ENCODE measurements at regions not wholly inside any gene's neighbourhood (a gene's known extent, or its start where the extent isn't known, plus 50 kb on each side); places are given as distances from the start of the nearest gene placed in this dataset.

GRCh38 chr1:114336360-114336759 lies 174.6 kb downstream of the TRIM33 start:
- TF ChIP-seq, protein P1, sequence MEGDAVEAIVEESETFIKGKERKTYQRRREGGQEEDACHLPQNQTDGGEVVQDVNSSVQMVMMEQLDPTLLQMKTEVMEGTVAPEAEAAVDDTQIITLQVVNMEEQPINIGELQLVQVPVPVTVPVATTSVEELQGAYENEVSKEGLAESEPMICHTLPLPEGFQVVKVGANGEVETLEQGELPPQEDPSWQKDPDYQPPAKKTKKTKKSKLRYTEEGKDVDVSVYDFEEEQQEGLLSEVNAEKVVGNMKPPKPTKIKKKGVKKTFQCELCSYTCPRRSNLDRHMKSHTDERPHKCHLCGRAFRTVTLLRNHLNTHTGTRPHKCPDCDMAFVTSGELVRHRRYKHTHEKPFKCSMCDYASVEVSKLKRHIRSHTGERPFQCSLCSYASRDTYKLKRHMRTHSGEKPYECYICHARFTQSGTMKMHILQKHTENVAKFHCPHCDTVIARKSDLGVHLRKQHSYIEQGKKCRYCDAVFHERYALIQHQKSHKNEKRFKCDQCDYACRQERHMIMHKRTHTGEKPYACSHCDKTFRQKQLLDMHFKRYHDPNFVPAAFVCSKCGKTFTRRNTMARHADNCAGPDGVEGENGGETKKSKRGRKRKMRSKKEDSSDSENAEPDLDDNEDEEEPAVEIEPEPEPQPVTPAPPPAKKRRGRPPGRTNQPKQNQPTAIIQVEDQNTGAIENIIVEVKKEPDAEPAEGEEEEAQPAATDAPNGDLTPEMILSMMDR (IDR thresholded peaks at IDR 0.05 in 4 of 5, conservative IDR thresholded peaks at IDR 0.05 in 1 of 5), result no peak
- TF ChIP-seq POLR2A (IDR thresholded peaks at IDR 0.05), result no peak
